Duodenal mucosa (tissue), 2 donors: ENCODE measurements at regions not wholly inside any gene's neighbourhood (a gene's known extent, or its start where the extent isn't known, plus 50 kb on each side); places are given as distances from the start of the nearest gene placed in this dataset.

Experiments used
- H3K27ac ChIP-seq: one replicate; pipeline ENCODE4 v1.7.0; 2013; ENCODE audit warnings: low read depth, low read length
- H3K27me3 ChIP-seq, 2 donors: one replicate each; pipeline ENCODE4 v1.7.0; 2013; ENCODE audit warnings: low read length in 2 of 2, control low read depth in 1 of 2; ENCODE audit not compliant: insufficient read depth in 2 of 2, control insufficient read depth in 1 of 2
- H3K36me3 ChIP-seq, 2 donors: one replicate each; pipeline ENCODE4 v1.7.0; 2013; ENCODE audit warnings: low read length in 2 of 2, control low read depth in 1 of 2; ENCODE audit not compliant: insufficient read depth in 2 of 2, control insufficient read depth in 1 of 2
- H3K4me1 ChIP-seq, 2 donors: one replicate each; pipeline ENCODE4 v1.7.0; 2013; ENCODE audit warnings: low read length in 2 of 2, control low read depth in 1 of 2; ENCODE audit not compliant: insufficient read depth in 2 of 2, control insufficient read depth in 1 of 2
- H3K4me3 ChIP-seq, 2 donors: one replicate each; pipeline ENCODE4 v1.7.0; 2013; ENCODE audit warnings: low read length in 2 of 2, low read depth in 1 of 2
- H3K9ac ChIP-seq, 2 donors: one replicate each; pipeline ENCODE4 v1.7.0; 2013; ENCODE audit warnings: low read length in 2 of 2, low read depth in 1 of 2
- H3K9me3 ChIP-seq, 2 donors: one replicate each; pipeline ENCODE4 v1.7.0; 2013; ENCODE audit warnings: low read length in 2 of 2, control low read depth in 1 of 2; ENCODE audit not compliant: control insufficient read depth in 1 of 2

DNA sequence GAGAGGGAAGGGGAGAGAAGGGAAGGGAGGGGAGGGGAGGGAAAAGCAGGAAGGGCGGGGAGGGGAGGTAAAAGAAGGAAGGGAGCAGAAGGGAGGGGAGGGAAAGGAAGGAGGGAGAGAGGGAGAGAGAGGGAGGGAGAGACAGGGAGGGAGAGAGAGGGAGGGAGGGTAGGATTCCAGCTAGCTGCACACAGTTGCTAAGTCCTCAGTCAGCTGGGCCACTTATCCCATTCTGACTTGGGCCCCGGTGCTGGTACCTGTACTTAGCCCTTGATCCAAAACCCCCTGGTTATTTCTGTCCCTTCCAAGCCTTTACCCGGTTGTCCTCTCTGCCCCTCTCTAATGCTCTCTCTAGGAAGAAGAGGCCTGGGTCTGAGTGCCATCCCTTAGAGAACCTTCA lies 211.4 kb downstream of the TTC32 start:
- no peaks in the 10 kb centered on the region for H3K36me3 ChIP-seq
- no peaks in the 10 kb centered on the region for H3K4me1 ChIP-seq
- no peaks in the 10 kb centered on the region for H3K27me3 ChIP-seq
- no peak overlapping the region for H3K4me3 ChIP-seq
- H3K27ac ChIP-seq = no peak overlapping the region
- H3K9ac ChIP-seq = no peak overlapping the region
- H3K9me3 ChIP-seq = no peaks in the 10 kb centered on the region

DNA sequence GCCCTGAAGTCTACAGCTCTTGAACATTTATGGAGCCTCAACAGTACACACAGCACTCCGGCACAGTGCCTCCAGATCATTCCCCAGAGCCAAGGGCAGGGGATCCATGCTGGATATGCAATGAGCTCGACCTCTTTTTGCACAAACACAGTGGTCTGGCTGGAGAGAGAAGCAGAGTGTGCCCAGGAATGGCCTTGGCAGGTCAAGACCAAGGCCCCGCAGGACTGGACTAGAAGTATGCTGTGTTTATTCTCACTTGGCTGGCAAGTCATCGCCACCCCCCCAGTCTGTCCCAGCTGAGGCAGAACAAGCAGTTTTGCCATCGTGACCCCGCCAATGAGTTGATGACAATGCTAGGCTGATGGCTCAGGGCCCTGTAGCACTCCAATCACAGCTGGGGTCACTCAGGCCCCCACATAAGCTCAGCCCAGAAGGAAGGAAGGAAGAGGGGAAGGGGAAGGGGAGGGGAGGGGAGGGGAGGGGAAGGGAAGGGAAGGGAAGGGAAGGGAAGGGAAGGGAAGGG lies 212.1 kb downstream of the TTC32 start:
- Histone ChIP-seq H3K36me3 (no peaks in the 10 kb centered on the region), H3K27ac (no peak overlapping the region)

DNA sequence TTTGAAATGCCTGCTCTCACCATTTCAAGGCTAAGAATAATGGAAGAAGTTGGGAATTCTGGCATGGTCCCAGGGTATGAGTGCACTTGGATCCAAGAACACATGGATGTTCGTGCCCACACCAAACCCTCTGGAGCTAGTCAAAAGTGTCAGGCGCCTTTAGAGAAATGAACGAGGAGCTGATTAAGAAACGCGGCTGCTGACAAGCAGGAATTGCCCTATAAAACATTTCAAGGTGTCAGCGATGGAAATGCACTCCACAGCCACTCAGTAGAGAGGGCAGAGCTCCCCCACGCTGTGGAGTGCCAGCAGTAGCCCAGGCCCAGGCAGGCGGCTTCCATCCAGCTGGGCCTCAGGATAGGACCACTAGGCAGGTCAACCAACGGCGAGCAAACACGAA lies 213.7 kb downstream of the TTC32 start:
- Histone ChIP-seq H3K9ac (no peak overlapping the region), H3K9me3 (no peaks in the 10 kb centered on the region), H3K4me3 (no peak overlapping the region), H3K36me3 (no peaks in the 10 kb centered on the region), H3K27me3 (no peaks in the 10 kb centered on the region), H3K4me1 (no peaks in the 10 kb centered on the region), H3K27ac (no peak overlapping the region)

More for the DNA sequence above, 212.1 kb downstream of the TTC32 start:
- H3K9ac ChIP-seq = no peak overlapping the region
- H3K4me3 ChIP-seq = no peak overlapping the region
- no peaks in the 10 kb centered on the region for H3K9me3 ChIP-seq
- H3K27me3 ChIP-seq = no peaks in the 10 kb centered on the region
- H3K4me1 ChIP-seq = no peaks in the 10 kb centered on the region

DNA sequence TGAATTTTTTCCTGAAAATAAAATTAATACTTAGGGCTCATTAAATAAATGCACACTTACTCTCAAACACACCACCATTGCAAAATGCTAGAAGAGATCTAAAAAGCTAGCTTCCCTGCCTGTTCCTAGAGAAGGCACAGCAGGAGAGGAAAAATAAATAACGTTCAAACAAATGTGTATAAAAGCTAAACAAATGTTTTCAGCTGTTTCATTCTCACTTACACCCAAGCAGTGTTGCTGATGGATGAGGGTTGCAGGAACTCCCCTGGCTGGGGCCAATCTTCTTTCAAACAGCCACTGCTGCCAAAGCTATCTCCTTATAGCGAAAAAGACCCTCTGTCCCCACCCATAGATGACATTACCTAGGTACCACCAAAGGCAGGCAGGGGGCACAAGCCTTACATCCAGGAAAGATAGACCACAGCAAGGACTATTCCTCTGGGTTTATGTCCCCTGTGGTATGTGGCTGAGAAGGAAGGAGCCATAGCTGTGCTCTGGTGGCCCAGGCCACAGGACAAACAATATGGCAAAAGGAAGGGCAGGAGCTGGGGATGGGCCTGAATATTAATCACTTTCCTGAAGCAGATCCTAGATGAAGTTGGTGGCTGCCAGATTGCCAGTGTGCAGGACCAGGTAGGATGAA lies 214.6 kb downstream of the TTC32 start:
- H3K4me1 ChIP-seq = no peaks in the 10 kb centered on the region
- H3K27me3 ChIP-seq = no peaks in the 10 kb centered on the region
- H3K9me3 ChIP-seq = no peaks in the 10 kb centered on the region
- H3K9ac ChIP-seq = no peak overlapping the region
- no peaks in the 10 kb centered on the region for H3K36me3 ChIP-seq
- no peak overlapping the region for H3K27ac ChIP-seq
- no peak overlapping the region for H3K4me3 ChIP-seq

DNA sequence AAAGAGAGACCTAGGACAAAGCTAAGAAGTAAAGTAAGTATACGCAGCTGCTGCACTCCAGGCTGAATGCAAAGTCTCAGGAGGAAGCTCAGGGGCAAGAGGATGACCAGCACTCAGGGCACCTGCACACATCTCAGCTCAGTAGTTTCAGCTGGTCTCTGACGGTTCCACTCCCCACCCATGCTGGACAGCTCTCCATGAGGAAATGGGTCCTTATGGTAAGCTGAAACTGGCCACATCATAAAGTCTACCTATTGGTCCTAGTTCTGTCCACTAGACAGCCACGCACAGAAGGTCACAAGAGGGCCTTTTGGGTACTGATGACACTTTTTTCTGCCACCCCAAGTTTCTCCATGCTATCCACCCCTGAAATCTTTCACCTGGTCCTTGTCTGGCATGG lies 215.3 kb downstream of the TTC32 start:
- no peaks in the 10 kb centered on the region for H3K4me1 ChIP-seq
- no peak overlapping the region for H3K9ac ChIP-seq
- H3K9me3 ChIP-seq = no peaks in the 10 kb centered on the region
- no peaks in the 10 kb centered on the region for H3K36me3 ChIP-seq
- H3K4me3 ChIP-seq = no peak overlapping the region
- H3K27me3 ChIP-seq = no peaks in the 10 kb centered on the region
- no peak overlapping the region for H3K27ac ChIP-seq

DNA sequence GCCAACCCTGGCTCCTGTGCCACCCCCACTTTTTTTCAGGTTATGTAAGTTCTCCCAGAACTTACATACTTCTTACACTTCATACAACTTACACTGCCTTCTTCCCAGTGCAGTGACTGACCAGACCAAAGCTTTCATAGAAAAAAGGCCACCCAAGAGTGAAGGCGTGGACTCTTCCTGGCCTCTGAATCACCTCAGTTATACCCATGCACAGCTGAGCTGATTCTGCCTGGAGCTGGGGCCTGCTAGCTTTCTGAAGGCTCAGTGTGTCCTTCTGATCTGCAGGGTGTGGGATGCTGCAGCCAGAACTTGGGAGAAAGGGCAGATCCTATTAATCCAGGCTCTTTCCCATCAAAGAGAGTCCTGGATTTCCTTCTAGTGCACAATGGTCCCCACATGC lies 216.1 kb downstream of the TTC32 start:
- H3K4me1 ChIP-seq = no peaks in the 10 kb centered on the region
- no peak overlapping the region for H3K9ac ChIP-seq
- H3K27me3 ChIP-seq = no peaks in the 10 kb centered on the region
- H3K27ac ChIP-seq = no peak overlapping the region
- no peaks in the 10 kb centered on the region for H3K36me3 ChIP-seq
- no peaks in the 10 kb centered on the region for H3K9me3 ChIP-seq
- H3K4me3 ChIP-seq = no peak overlapping the region

DNA sequence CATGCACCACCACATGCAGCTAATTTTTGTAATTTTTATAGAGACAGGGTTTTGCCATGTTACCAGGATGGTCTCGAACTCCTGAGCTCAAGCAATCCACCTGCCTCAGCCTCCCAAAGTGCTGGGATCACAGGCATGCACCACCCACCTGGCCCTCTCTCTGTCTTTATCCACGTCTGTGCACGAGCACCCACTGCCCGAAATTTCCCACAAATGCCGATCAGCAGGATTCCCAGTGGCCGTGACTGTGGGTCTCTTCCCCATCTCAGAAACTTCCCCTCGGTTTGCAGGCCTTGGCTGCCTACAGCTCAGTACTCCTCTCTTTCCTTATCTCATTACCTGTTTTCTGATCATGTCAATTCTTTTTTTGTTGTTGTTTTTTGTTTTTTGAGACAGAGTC lies 217.3 kb downstream of the TTC32 start:
- no peak overlapping the region for H3K27ac ChIP-seq
- H3K36me3 ChIP-seq = no peaks in the 10 kb centered on the region
- H3K4me1 ChIP-seq = no peaks in the 10 kb centered on the region

DNA sequence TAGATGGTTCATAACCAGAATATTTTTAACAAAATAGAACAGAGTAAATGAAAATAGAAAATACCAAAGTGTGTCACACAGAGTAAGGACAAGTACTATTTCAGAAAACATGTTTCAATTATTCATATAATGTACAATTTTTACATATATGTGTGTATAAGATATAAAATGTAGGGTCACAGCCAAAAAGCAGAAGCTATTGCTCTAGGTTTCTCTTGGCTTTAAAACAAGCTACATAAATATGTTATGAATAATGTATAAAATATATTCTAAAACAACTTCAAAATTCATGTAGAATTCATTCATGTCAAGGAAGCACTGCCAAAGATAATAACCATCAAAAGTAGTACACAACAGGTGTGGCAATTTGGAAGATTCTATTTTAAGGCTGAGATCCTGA lies 218.2 kb downstream of the TTC32 start:
- Histone ChIP-seq H3K9ac (no peak overlapping the region), H3K27me3 (no peaks in the 10 kb centered on the region), H3K4me3 (no peak overlapping the region), H3K4me1 (no peaks in the 10 kb centered on the region), H3K27ac (no peak overlapping the region), H3K9me3 (no peaks in the 10 kb centered on the region), H3K36me3 (no peaks in the 10 kb centered on the region)

More for the DNA sequence above, 217.3 kb downstream of the TTC32 start:
- Histone ChIP-seq H3K9me3 (no peaks in the 10 kb centered on the region), H3K9ac (no peak overlapping the region), H3K27me3 (no peaks in the 10 kb centered on the region), H3K4me3 (no peak overlapping the region)

DNA sequence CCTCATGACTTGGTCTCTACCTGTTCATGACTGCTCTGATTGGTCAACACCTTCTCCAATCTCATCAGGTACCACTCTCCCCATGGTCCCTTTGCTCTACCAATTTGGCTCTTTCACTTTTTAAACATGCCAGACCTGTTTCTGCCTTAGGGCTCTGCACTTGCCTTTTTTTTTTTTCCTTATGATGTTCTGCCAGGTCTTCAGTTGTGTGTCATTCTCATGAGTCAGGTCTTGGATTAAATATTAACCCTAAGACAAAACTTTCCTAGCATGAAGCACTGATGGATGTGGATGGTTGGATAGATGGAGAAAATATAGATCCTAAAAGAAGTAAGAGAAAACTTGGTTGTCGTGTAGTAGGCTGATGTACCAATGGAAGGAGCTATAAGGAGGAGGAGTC lies 219.3 kb downstream of the TTC32 start:
- H3K9ac ChIP-seq = no peak overlapping the region
- H3K4me3 ChIP-seq = no peak overlapping the region
- no peaks in the 10 kb centered on the region for H3K9me3 ChIP-seq
- H3K27ac ChIP-seq = no peak overlapping the region
- H3K36me3 ChIP-seq = no peaks in the 10 kb centered on the region
- H3K4me1 ChIP-seq = no peaks in the 10 kb centered on the region
- no peaks in the 10 kb centered on the region for H3K27me3 ChIP-seq

DNA sequence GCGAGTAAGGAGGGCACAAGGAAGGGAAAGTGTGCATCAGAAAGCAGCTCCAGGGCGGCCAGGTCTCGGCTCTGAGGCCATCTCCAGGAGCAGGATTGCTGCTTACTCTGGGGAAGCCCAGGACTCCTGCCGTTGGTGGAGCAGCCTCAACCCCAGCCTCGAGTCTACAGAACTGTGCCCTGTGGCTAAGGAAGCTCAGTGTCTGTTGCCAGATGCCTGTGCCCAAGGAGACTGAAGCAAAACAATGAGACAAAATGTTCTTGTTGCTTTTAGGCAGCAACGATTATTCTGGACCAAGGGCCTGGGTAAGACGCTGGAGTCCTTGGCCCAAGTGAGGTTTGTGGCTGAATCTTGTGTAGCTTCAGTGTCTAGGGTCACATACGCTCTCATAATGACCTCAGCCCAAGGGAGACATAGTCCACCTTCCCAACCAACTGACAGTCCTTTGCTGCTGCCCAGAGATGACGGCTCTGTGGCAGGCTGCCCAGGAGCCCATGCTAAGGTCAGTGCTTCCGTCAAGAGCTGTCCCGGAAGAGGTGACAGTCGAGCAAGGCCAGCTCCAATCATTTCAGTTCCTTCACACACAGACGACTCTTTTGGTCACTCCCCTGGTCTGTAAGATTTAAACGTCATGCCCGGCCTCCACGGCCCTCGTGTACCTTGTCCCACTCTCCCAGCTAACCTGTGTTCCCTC lies 223.8 kb downstream of the TTC32 start:
- no peaks in the 10 kb centered on the region for H3K4me1 ChIP-seq
- no peaks in the 10 kb centered on the region for H3K27me3 ChIP-seq
- H3K9me3 ChIP-seq = no peaks in the 10 kb centered on the region
- H3K9ac ChIP-seq = no peak overlapping the region
- no peaks in the 10 kb centered on the region for H3K36me3 ChIP-seq
- H3K27ac ChIP-seq = no peak overlapping the region
- H3K4me3 ChIP-seq = no peak overlapping the region
